Psoas muscle (tissue), 7 donors: ENCODE measurements at regions not wholly inside any gene's neighbourhood (a gene's known extent, or its start where the extent isn't known, plus 50 kb on each side); places are given as distances from the start of the nearest gene placed in this dataset.

ENCODE experiments used
- ATAC-seq, 4 donors: fragments of 200-7000 bp; cut with Tn5 transposase; one replicate each; pipeline ENCODE4 v1.9.1; 2020; ENCODE audit warnings: moderate library complexity in 3 of 4, mild to moderate bottlenecking in 2 of 4
- DNase-seq, 2 donors: peaks; one replicate each; pipeline ENCODE4 v3.0.0-alpha.2; 2020
- H3K27ac ChIP-seq: fragments of 200-600 bp; one replicate; pipeline ENCODE4 v1.8.0; 2022
- H3K27me3 ChIP-seq, 3 donors: fragments of 200-600 bp in 1 of 3; one replicate each; pipeline versions ENCODE4 v1.6.1 to v1.8.0; 2013 to 2022; ENCODE audit warnings: low read length in 2 of 3, mild to moderate bottlenecking in 2 of 3, moderate library complexity in 1 of 3; ENCODE audit not compliant: insufficient read depth in 3 of 3
- H3K36me3 ChIP-seq, 2 donors: fragments of 200-600 bp in 1 of 2; one replicate each; pipeline versions ENCODE4 v1.6.1 to v1.8.0; 2013 to 2022; ENCODE audit warnings: low read depth in 1 of 2, mild to moderate bottlenecking in 1 of 2, moderate library complexity in 1 of 2; ENCODE audit not compliant: insufficient read depth in 1 of 2
- H3K4me1 ChIP-seq: fragments of 200-600 bp; one replicate; pipeline ENCODE4 v1.8.0; 2022
- H3K4me3 ChIP-seq: fragments of 200-600 bp; one replicate; pipeline ENCODE4 v1.8.0; 2022; ENCODE audit warnings: mild to moderate bottlenecking
- H3K9me3 ChIP-seq: fragments of 200-600 bp; one replicate; pipeline ENCODE4 v1.8.0; 2022
- WGBS, 3 donors: extraction: QIAGEN DNeasy Blood & Tissue Kit; methylation state at CpG; one replicate each; pipeline versions ENCODE4 v1.1.6 to v1.1.7; 2013; 5-methylcytosine and 5-hydroxymethylcytosine counted together
- intact Hi-C, 2 donors: fragments of 100-400 bp; cut with DNase I; formaldehyde crosslinking; loops; one replicate each; pipeline versions ENCODE4 v1.11.0 to v1.14.2; 2022
- TF ChIP-seq, protein P1 (sequence below): fragments of 200-600 bp; IDR thresholded peaks from one replicate; pipeline ENCODE4 v1.8.0; 2022; ENCODE audit warnings: antibody characterized with exemption
- donor health status: healthy with polysubstance abuse.
- donor health status: DM: no; HTN: no; CAD: no; lungs with moderate emphysema.
- donor health status: Bipolar disorder and iron deficiency.
- donor health status: healthy.
- donor health status: DM: yes; HTN: yes; CAD: no.
- donor health status: DM: no; HTN: no; CAD: no.
- donor health status: DM: yes; HTN: yes; CAD: no.

DNA sequence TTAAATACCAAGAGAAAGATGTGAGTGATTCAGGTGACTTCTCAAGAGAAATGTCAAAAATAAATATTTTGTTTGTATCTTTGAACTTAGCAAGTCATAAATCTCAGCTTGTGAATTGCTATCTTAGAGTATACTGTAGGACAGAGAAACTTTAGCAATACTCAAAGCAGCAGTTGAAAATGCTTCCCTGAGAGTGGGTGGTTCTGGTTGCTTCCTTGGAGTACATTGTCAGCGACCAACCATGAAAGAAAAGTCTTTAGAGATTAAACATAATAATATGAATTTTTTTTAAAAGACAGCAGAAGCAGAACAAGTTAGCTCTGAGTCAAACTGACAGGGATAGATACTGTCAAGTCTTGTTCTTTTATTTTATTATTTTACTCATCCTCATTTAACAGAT lies 86.8 kb upstream of the OSBPL8 start:
- DNase-seq (no peak), ATAC-seq (no peak)
- intact Hi-C loops, result no loop called here
- Histone ChIP-seq H3K27ac (no peak overlapping the region), H3K36me3 (no peaks in the 10 kb centered on the region), H3K4me1 (no peaks in the 10 kb centered on the region), H3K27me3 (peaks cover 0 to 1% (median 0%) of the 10 kb centered on the region in 3 donors), H3K9me3 (no peaks in the 10 kb centered on the region), H3K4me3 (no peak overlapping the region)
- 64 to 86% (median 81%) methylated on average over 1 of the region's 1 CpG for WGBS, 3 donors
- TF ChIP-seq, protein P1, sequence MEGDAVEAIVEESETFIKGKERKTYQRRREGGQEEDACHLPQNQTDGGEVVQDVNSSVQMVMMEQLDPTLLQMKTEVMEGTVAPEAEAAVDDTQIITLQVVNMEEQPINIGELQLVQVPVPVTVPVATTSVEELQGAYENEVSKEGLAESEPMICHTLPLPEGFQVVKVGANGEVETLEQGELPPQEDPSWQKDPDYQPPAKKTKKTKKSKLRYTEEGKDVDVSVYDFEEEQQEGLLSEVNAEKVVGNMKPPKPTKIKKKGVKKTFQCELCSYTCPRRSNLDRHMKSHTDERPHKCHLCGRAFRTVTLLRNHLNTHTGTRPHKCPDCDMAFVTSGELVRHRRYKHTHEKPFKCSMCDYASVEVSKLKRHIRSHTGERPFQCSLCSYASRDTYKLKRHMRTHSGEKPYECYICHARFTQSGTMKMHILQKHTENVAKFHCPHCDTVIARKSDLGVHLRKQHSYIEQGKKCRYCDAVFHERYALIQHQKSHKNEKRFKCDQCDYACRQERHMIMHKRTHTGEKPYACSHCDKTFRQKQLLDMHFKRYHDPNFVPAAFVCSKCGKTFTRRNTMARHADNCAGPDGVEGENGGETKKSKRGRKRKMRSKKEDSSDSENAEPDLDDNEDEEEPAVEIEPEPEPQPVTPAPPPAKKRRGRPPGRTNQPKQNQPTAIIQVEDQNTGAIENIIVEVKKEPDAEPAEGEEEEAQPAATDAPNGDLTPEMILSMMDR, result no peak

DNA sequence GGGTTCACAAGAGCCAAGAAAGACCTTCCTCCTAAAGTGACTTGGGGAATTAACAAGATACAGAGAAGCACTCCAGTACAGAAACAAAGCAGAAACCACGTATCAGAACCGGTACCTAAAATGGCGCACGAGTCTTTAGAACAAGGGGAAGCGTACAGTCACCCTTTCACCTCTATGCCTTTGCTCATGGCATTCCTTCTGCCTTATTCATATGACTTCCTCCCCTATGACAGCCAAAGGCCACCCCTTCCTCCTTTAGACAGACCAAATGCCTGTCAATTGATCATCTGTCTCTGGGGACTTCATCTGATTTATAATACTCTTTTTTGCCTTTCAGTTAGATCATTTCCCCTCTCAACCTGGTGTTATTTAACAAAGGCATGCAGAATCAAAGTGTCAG lies 89.5 kb upstream of the OSBPL8 start:
- WGBS, 3 donors, result 97 to 99% (median 98%) methylated on average over 5 of the region's 5 CpGs
- Histone ChIP-seq H3K9me3 (no peaks in the 10 kb centered on the region), H3K36me3 (no peaks in the 10 kb centered on the region), H3K4me1 (no peaks in the 10 kb centered on the region), H3K27me3 (peaks cover 0 to 2% (median 0%) of the 10 kb centered on the region in 3 donors), H3K4me3 (no peak overlapping the region), H3K27ac (no peak overlapping the region)
- intact Hi-C loops, result no loop called here
- ATAC-seq (no peak), DNase-seq (no peak)
- TF ChIP-seq, protein P1, result no peak

DNA sequence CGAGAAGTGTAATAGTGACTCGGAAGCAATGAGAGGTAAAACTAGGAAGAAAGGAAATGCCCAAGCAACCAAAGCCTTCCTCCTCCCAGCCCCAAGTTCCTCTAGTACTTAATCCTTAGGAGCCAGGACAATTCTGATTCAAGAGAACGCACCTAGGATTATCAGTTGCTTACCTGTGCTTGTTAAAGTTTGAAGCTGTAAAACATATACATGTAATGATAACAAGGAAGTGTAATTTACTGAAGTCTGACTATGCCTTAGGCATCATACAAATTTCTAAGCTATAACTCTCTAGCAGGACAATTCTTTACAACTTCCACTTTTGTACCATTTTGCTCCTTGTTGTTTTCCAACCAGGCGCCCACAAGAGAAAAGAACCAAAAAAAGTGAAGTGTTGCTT lies 92.8 kb upstream of the OSBPL8 start:
- TF ChIP-seq, protein P1, result no peak
- WGBS, 3 donors, result 80 to 91% (median 87%) methylated on average over 4 of the region's 4 CpGs
- Histone ChIP-seq H3K4me1 (no peaks in the 10 kb centered on the region), H3K36me3 (no peaks in the 10 kb centered on the region), H3K27me3 (peaks cover 0 to 2% (median 0%) of the 10 kb centered on the region in 3 donors), H3K27ac (no peak overlapping the region), H3K9me3 (no peaks in the 10 kb centered on the region), H3K4me3 (no peak overlapping the region)
- DNase-seq (no peak), ATAC-seq (no peak)
- intact Hi-C loops, result no loop called here

DNA sequence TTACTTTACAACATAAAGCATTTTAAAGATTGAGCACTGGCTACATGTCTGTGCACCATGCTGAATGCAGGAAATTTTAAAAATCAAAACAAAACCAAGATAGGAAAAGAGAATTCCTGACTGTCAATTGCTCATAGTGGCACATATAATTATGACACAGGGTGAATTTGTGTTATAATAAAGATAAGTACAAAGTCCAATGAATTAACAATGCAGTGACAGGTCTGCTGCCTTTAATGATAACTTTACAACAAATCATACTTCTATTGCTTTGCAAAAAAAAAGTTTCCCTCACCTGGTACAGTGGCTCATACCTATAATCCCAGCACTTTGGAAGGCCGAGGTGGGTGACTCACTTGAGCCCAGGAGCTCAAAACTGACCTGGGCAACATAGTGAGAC lies 93.8 kb upstream of the OSBPL8 start:
- Histone ChIP-seq H3K27me3 (peaks cover 0 to 2% (median 0%) of the 10 kb centered on the region in 3 donors), H3K9me3 (peaks cover 2% of the 10 kb centered on the region), H3K4me3 (no peak overlapping the region), H3K36me3 (no peaks in the 10 kb centered on the region), H3K27ac (no peak overlapping the region), H3K4me1 (no peaks in the 10 kb centered on the region)
- 80 to 92% (median 83%) methylated on average over 1 of the region's 1 CpG for WGBS, 3 donors
- ATAC-seq, result no peak
- no peak for DNase-seq
- TF ChIP-seq, protein P1, result no peak
- intact Hi-C loops, result no loop called here

DNA sequence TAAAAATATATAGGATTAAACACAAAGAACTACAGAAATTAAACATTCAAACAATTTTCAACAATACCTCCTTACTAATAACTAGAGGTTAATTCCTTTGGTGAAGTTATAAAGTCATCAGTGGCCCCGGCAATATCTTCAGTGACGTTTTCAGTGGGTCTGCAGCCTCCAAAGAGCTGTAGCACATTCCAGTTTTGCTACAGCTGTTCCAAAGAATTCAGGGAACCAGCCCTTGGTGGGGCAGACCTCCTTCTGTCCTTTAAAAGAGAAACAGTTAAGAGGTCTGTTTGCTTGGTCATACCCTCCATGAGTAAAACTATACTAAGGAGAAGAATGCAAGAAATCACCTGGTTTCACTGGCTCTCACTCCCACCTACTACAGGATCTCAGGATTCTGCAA lies 99.2 kb upstream of the ZDHHC17 start:
- TF ChIP-seq, protein P1, result no peak
- no peaks in the 10 kb centered on the region for H3K36me3 ChIP-seq
- H3K27me3 ChIP-seq, result no peaks in the 10 kb centered on the region
- H3K27ac ChIP-seq, result no peak overlapping the region
- DNase-seq, result no peak
- WGBS, 3 donors, result 31 to 47% (median 46%) methylated on average over 2 of the region's 2 CpGs
- no peaks in the 10 kb centered on the region for H3K9me3 ChIP-seq
- intact Hi-C loops, result no loop called here
- no peak overlapping the region for H3K4me3 ChIP-seq
- no peak for ATAC-seq
- no peaks in the 10 kb centered on the region for H3K4me1 ChIP-seq
